IMR-90 (cell line): ENCODE measurements at regions not wholly inside any gene's neighbourhood (a gene's known extent, or its start where the extent isn't known, plus 50 kb on each side); places are given as distances from the start of the nearest gene placed in this dataset.

Experiments
- ATAC-seq: fragments of 200-7000 bp; cut with Tn5 transposase; 2 replicates; pipeline ENCODE4 v1.9.1; 2020; ENCODE audit warnings: low read depth, mild to moderate bottlenecking, moderate library complexity
- BruUV-seq: library from RNA; stranded (reverse); fragments of 400-500 nt; replicated peaks from 2 replicates; lab custom pipeline; 2021; lab: Mats Ljungman, UMichigan
- CTCF ChIA-PET: fragments of 300-600 bp; formaldehyde crosslinking; extraction: SDS; loops from one replicate; lab custom pipeline; 2021; ENCODE audit warnings: antibody characterized with exemption; lab: Yijun Ruan, JAX
- POLR2A ChIA-PET: fragments of 300-600 bp; sonication (Branson Sonifier 250); formaldehyde crosslinking; loops from one replicate; lab custom pipeline; 2022; ENCODE audit warnings: antibody characterized with exemption; ENCODE audit not compliant: unreplicated experiment; lab: Charles Lee
- DNase-seq: peaks from one replicate; pipeline ENCODE4 v3.0.0; 2013
- H2AFZ ChIP-seq: replicated peaks from 2 replicates; pipeline ENCODE3; 2013; ENCODE audit warnings: low read length, mild to moderate bottlenecking; ENCODE audit not compliant: poor library complexity
- H2AK5ac ChIP-seq: 2 replicates; pipeline ENCODE4 v1.6.1; 2013; ENCODE audit warnings: low read depth, low read length, inconsistent platforms
- H2AK9ac ChIP-seq: replicated peaks from 2 replicates; pipeline ENCODE3; 2013; ENCODE audit warnings: mild to moderate bottlenecking, low read depth, low read length, moderate library complexity; ENCODE audit not compliant: poor library complexity
- H2BK120ac ChIP-seq: 2 replicates; pipeline ENCODE4 v1.6.1; 2013; ENCODE audit warnings: low read depth, low read length, inconsistent platforms
- H2BK15ac ChIP-seq: 3 replicates; pipeline ENCODE4 v1.6.1; 2013; ENCODE audit warnings: low read depth, low read length, inconsistent platforms
- H2BK20ac ChIP-seq: 2 replicates; pipeline ENCODE4 v1.6.1; 2013; ENCODE audit warnings: low read depth, mild to moderate bottlenecking, inconsistent platforms, low read length, moderate library complexity
- H2BK5ac ChIP-seq: 2 replicates; pipeline ENCODE4 v1.6.1; 2013; ENCODE audit warnings: mild to moderate bottlenecking, low read depth, low read length, inconsistent platforms; ENCODE audit not compliant: poor library complexity, severe bottlenecking
- H3K14ac ChIP-seq: replicated peaks from 2 replicates; pipeline ENCODE4 v1.6.1; 2013; ENCODE audit warnings: low read depth, low read length, inconsistent platforms
- H3K18ac ChIP-seq: 2 replicates; pipeline ENCODE4 v1.6.1; 2013; ENCODE audit warnings: low read depth, low read length, control low read depth
- H3K23ac ChIP-seq: 2 replicates; pipeline ENCODE4 v1.6.1; 2013; ENCODE audit warnings: low read depth, low read length, inconsistent platforms
- H3K27ac ChIP-seq: 2 replicates; pipeline ENCODE4 v1.5.1; 2013; ENCODE audit warnings: mild to moderate bottlenecking, control low read depth, low read length; ENCODE audit not compliant: insufficient read depth
- H3K27me3 ChIP-seq: 2 replicates; pipeline ENCODE4 v1.6.1; 2013; ENCODE audit warnings: low read length; ENCODE audit not compliant: control insufficient read depth, insufficient read depth
- H3K36me3 ChIP-seq: 2 replicates; pipeline ENCODE4 v1.6.1; 2013; ENCODE audit warnings: low read length, mixed read lengths; ENCODE audit not compliant: control insufficient read depth, insufficient read depth
- H3K4ac ChIP-seq: 2 replicates; pipeline ENCODE4 v1.6.1; 2013; ENCODE audit warnings: low read depth, low read length, inconsistent platforms
- H3K4me1 ChIP-seq: 2 replicates; pipeline ENCODE4 v1.6.1; 2013; ENCODE audit warnings: low read length, mixed read lengths; ENCODE audit not compliant: control insufficient read depth, insufficient read depth
- H3K4me2 ChIP-seq: 2 replicates; pipeline ENCODE4 v1.6.1; 2013; ENCODE audit warnings: low read depth, mild to moderate bottlenecking, control low read depth, low read length, moderate library complexity
- H3K4me3 ChIP-seq: 2 replicates; pipeline ENCODE4 v1.5.1; 2013; ENCODE audit warnings: low read depth, mild to moderate bottlenecking, control low read depth, low read length, moderate library complexity; ENCODE audit not compliant: insufficient read depth
- H3K56ac ChIP-seq: 2 replicates; pipeline ENCODE4 v1.6.1; 2013; ENCODE audit warnings: low read length, inconsistent platforms; ENCODE audit not compliant: insufficient read depth; ENCODE audit errors: extremely low read depth
- H3K79me1 ChIP-seq, 2 experiments: 2 replicates each; pipeline ENCODE4 v1.6.1; 2013; ENCODE audit warnings: low read length in 2 of 2, inconsistent platforms in 1 of 2, low read depth in 1 of 2
- H3K9ac ChIP-seq: 2 replicates; pipeline ENCODE4 v1.6.1; 2013; ENCODE audit warnings: low read depth, low read length, control low read depth
- H3K9me1 ChIP-seq: 2 replicates; pipeline ENCODE4 v1.6.1; 2013; ENCODE audit warnings: low read length, inconsistent platforms; ENCODE audit not compliant: insufficient read depth
- H3K9me3 ChIP-seq: 2 replicates; pipeline ENCODE4 v1.6.1; 2013; ENCODE audit warnings: low read length; ENCODE audit not compliant: control insufficient read depth, insufficient read depth
- H4K20me1 ChIP-seq: 2 replicates; pipeline ENCODE4 v1.6.1; 2013; ENCODE audit warnings: low read length, inconsistent platforms; ENCODE audit not compliant: insufficient read depth
- H4K5ac ChIP-seq: 2 replicates; pipeline ENCODE4 v1.6.1; 2013; ENCODE audit warnings: mild to moderate bottlenecking, low read depth, low read length, control low read depth
- H4K8ac ChIP-seq, 2 experiments: 2 replicates each; pipeline ENCODE4 v1.6.1; 2013; ENCODE audit warnings: low read depth in 2 of 2, low read length in 2 of 2, control low read depth in 1 of 2, inconsistent platforms in 1 of 2
- H4K91ac ChIP-seq: 2 replicates; pipeline ENCODE4 v1.6.1; 2013; ENCODE audit warnings: low read depth, low read length, inconsistent platforms; ENCODE audit not compliant: insufficient read depth
- FOS ChIP-seq: fragments of 150-350 bp; IDR thresholded peaks from 2 replicates; pipeline ENCODE4 v1.6.1; 2016; ENCODE audit warnings: low read depth, low read length
- NFE2L2 ChIP-seq: fragments of 150-350 bp; IDR thresholded peaks from 2 replicates; pipeline ENCODE4 v1.6.1; 2016; ENCODE audit warnings: low read depth, mild to moderate bottlenecking, low read length
- POLR2A ChIP-seq: IDR thresholded peaks from 2 replicates; pipeline ENCODE4 v1.6.1; 2012; ENCODE audit warnings: mild to moderate bottlenecking, low read depth, low read length
- RAD21 ChIP-seq: IDR thresholded peaks from 2 replicates; pipeline ENCODE4 v1.6.1; 2012; ENCODE audit warnings: low read length, improper control_type of control experiment
- SMC3 ChIP-seq: fragments of 150-350 bp; IDR thresholded peaks from 2 replicates; pipeline ENCODE4 v1.6.1; 2016; ENCODE audit warnings: low read depth, mild to moderate bottlenecking, antibody characterized with exemption, low read length, moderate library complexity
- WGBS, 2 experiments: methylation state at CpG; one replicate each; pipeline versions ENCODE4 v1.1.5 to v1.1.7; 2013; ENCODE audit warnings: missing lambda C conversion rate in 2 of 2; ENCODE audit not compliant: insufficient read length in 1 of 2; ENCODE audit errors: extremely low coverage in 2 of 2; 5-methylcytosine and 5-hydroxymethylcytosine counted together
- dilution Hi-C: fragments of 300-500 bp; cut with HindIII; formaldehyde crosslinking; loops from one replicate; pipeline ENCODE4 v1.14.3; 2018; ENCODE audit warnings: low sequenced_read_pairs; ENCODE audit not compliant: unreplicated experiment
- in situ Hi-C: fragments of 300-500 bp; cut with MboI; formaldehyde crosslinking; loops from 3 replicates; pipeline ENCODE4 v1.14.3; 2019; ENCODE audit warnings: low sequenced_read_pairs, inconsistent platforms, mixed read lengths
- intact Hi-C: fragments of 100-400 bp; cut with micrococcal nuclease; formaldehyde crosslinking; loops from 2 replicates; pipeline ENCODE4 v1.10.0; 2022

DNA sequence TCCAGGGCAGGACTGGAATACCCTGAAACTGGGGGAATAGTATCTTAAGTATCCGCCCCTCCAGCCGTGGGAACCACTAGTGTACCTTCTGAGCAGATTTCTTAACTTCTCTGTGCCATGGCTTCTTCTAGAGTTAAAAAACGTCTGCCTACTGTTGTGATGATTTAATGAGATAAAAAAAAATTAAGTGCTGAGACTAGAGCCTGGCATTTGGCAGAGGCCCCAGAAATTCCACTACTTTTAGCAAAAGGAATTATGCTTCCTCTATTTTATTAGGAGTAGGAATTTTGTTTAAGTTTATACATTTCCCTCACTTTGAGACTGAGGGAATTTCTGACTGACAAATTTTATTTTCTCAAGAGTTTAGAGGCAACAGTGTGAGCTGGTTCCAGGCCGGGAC, 371.2 kb upstream of the B3GAT1 start:
- TF ChIP-seq RAD21 (no peak), POLR2A (no peak), NFE2L2 (no peak), SMC3 (no peak), FOS (no peak)
- Histone ChIP-seq H2AK5ac (no peak overlapping the region), H3K56ac (no peak overlapping the region), H2BK20ac (no peak overlapping the region), H2AK9ac (no peak overlapping the region), H3K9ac (no peak overlapping the region), H3K27ac (no peak overlapping the region), H4K5ac (no peak overlapping the region), H2AFZ (no peak overlapping the region), H3K36me3 (no peaks in the 10 kb centered on the region), H3K27me3 (no peaks in the 10 kb centered on the region), H2BK120ac (no peak overlapping the region), H3K14ac (no peak overlapping the region), H4K20me1 (no peaks in the 10 kb centered on the region), H3K9me3 (peaks cover 29% of the 10 kb centered on the region), H2BK5ac (no peak overlapping the region), H3K18ac (no peak overlapping the region), H3K4ac (no peak overlapping the region), H3K4me1 (no peaks in the 10 kb centered on the region), H2BK15ac (no peak overlapping the region), H3K4me3 (no peak overlapping the region), H3K79me1 (no peaks in the 10 kb centered on the region), H3K9me1 (no peaks in the 10 kb centered on the region), H3K4me2 (no peak overlapping the region), H4K91ac (no peak overlapping the region), H3K23ac (no peak overlapping the region), H4K8ac (no peak overlapping the region)
- in situ Hi-C loops (no loop called here), dilution Hi-C loops (no loop called here), intact Hi-C loops (no loop called here)
- DNase-seq: no peak
- POLR2A ChIA-PET: no interaction called here
- no TSS peak for BruUV-seq
- CTCF ChIA-PET: no interaction called here
- no CpG with 5 or more reads among the region's 4 CpGs for WGBS, 2 experiments
- no peak for ATAC-seq
